GM12892 (cell line): ENCODE measurements at regions not wholly inside any gene's neighbourhood (a gene's known extent, or its start where the extent isn't known, plus 50 kb on each side); places are given as distances from the start of the nearest gene placed in this dataset.

Source experiments
- DNase-seq: peaks from one replicate; pipeline ENCODE4 v3.0.0; 2011; ENCODE audit not compliant: insufficient read length
- FAIRE-seq: peaks from 2 replicates; lab custom pipeline; 2011; peaks lifted over from hg19 to GRCh38; lab: Jason Lieb, UNC
- POLR2A ChIP-seq: IDR thresholded peaks from 2 replicates; pipeline ENCODE4 v1.6.1; 2011; ENCODE audit warnings: low read depth, low read length, control low read depth
- POLR2AphosphoS5 ChIP-seq: IDR thresholded peaks from 2 replicates; pipeline ENCODE4 v1.6.1; 2011; ENCODE audit warnings: low read depth, low read length, control low read depth
- TAF1 ChIP-seq: IDR thresholded peaks from 2 replicates; pipeline ENCODE4 v1.6.1; 2011; ENCODE audit warnings: low read depth, mild to moderate bottlenecking, control low read depth, low read length, borderline replicate concordance

DNA sequence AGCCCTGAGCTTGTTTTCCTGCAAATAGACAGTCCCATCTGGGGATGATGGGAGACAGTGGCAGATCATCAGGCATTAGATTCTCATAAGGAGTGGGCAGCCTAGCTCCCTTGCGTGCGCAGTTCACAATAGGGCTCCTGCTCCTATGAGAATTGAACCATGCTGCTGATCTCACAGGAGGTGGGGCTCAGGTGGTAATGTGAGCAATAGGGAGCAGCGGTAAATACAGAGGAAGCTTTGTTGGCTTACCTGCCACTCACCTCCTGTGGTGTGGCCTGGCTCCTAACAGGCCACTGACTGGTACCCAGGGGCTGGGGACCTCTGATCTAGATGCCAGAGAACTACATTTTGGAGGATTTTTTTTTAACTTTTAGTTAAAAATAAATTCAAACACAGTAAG lies 434.8 kb upstream of the MKI67 start:
- DNase-seq (no peak), FAIRE-seq (no peak)
- no peak for TF ChIP-seq POLR2AphosphoS5
- no peak for TF ChIP-seq TAF1
- TF ChIP-seq POLR2A, result no peak

DNA sequence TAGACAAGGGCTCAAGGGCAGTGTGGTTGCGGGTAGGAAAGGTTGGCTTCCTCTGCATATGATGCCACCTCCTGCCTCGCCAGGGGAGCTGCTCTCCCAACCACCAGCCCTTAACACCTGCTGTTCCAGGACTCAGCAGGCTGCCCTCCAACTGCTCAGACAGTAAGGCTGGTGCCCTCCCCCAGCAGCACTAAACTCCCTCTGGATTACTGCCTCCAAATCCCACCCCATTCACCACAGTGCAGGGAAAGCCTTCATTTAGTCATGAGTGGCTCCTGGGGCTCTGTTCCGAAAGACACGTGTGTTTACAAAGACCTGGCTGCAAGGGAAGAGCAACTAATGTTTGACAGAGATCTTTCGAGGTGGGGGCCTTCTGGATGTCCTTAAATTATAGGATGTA lies 437.2 kb upstream of the MKI67 start:
- no peak for DNase-seq
- FAIRE-seq, result no peak
- TF ChIP-seq POLR2A (no peak), TAF1 (no peak), POLR2AphosphoS5 (no peak)

DNA sequence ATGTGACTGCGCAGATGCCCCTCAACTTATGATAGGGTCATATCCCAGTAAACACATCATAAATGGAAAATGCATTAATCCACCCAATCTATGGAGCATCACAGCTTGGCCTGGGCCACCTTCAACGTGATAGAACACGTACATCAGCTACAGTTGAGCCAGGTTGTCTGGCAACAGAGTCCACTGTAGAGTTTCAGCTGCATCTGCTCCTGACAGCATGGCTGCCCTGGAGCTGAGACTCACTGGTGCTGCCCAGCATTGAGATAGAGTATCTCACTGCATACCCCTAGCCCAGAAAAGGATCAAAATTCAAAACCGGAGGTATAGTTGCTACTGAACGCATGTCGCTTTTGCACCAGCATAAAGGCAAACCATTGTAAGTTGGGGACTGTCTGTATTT lies 437.7 kb upstream of the MKI67 start:
- no peak for TF ChIP-seq POLR2A
- TF ChIP-seq POLR2AphosphoS5, result no peak
- no peak for TF ChIP-seq TAF1
- DNase-seq (no peak), FAIRE-seq (no peak)

DNA sequence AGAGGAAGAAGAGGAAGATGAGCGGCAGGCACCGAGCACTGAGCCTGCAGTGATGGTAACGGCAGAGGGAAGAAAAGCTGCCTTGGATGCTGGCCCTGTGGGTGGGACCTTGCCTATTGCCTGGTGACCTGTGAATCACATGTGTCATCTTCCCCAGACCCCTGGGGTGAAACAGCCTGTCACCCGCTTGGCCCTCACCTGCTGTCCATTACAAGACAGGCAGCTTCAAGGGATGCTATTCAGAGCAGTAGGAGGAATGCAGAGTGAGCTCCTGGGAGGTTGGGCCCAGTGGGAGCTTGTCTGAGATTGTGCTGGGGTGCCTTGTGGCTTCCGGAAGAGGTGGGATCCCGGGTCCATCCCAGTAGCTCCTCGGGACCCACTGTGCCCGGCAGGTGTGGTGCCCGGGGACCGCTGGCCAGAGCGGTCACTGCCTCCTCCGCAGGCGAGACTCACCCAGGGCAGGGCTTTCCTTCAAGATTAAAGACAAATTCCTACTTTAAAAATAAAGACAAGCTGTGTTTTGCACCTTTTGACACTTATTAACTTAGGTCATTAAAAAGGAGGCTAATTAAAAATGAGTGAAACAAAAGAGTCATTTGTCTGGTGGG lies 440.2 kb upstream of the MKI67 start:
- DNase-seq (no peak), FAIRE-seq (no peak)
- TF ChIP-seq TAF1, result no peak
- no peak for TF ChIP-seq POLR2A

DNA sequence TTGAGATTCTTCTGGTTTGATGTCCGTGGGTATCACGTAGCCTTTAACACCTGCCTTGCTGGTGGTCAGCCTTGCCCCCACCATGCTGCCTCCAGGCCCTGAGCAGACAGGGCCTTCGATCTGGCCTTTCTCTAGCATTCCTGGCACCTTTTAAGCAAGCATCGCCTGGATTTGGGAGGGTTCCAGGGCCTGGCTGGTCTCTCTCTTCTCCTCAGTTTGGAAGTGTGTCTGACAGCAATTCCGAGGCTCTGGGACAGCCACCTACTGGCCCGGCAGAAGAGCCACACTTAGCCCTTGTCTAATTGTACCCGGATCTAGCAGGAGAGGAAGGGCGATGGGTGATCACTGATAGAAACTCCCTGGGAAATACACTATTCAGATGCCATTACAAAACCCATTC lies 441.3 kb upstream of the MKI67 start:
- no peak for FAIRE-seq
- no peak for TF ChIP-seq TAF1
- no peak for TF ChIP-seq POLR2AphosphoS5
- TF ChIP-seq POLR2A, result no peak
- no peak for DNase-seq

DNA sequence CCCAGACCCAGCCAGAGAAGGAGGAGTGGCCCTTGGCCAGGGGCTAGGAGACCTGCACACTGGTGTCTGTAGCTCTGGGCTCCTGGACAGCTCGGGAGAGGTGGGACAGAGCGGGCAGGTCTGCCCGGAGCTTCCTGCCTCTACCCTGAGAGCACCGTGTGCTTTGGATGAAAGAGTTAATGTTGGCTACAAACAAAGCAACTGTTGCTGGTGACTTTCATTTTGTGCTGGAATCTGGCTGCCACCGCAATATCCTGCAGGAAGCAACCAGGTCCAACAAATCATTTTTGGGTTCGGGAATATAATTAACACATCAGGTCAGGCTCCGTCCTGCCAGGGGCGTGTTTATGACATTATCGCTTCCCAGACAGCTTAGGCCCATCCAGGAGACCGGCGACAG lies 441.8 kb upstream of the MKI67 start:
- FAIRE-seq (no peak), DNase-seq (no peak)
- TF ChIP-seq POLR2A, result no peak
- TF ChIP-seq TAF1, result no peak
- TF ChIP-seq POLR2AphosphoS5, result no peak

DNA sequence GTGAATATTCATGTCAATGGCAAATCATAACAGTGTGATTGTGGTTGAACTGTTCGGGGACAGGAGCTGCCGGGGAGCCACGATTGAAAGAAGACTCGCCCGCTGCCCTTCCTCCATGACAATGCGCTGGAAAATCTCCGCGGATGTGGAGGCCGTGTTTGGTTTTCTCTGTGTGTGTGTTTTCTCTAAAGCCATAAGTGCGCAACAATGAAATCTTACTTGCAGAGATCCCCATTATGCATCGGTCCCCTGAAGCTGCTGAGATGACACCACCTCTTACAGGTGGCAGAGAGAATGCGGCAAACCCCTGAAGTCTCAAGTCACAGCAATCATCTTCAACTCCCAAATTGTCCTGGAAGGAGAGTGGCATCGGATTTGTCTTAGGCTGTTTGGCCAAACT lies 442.3 kb upstream of the MKI67 start:
- FAIRE-seq (no peak), DNase-seq (no peak)
- TF ChIP-seq POLR2AphosphoS5, result no peak

DNA sequence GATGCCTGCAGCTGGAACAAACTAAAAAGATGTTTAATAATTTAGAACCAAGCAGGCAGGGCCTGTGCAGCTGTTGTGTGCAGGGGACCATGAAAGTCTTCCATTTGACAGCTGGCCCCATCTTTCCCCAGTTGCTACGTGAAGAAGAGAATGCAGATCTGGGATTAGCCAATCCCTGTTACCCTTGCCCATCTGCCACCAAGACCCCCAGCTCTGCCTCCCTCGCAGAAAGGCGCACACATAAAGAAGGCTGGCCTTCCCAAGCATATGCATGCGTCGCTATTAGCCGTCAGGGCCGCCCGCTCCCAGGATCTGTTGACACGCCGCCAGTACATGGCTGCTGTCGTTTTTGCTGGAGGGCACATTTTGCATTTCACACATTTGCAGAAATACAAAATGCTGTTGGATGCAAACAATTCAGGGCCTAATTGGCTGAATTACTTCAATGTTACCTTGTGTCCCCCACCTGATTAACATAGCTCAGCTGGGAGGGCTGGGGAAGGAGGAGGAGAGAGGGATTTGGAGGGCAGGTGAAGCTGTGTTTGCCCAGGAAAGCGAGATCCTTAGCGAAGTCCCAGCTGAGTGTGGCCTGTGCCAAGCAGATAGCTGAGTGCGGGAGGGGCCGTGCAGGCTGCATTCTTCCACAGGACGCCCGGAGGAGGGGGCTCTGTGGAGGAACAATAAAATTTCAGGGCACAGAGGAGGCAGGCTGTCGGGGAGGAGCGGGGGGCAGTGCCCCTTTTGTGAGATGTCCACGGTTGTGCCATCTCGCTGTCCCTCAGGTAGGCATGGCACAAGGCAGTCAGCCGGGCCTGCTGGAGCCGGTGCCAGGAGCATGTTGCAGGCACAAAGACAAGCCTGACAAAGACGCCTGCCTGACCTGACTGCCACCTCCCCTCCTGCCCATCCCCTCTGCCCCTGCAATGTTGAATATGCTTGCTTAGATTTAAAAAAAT lies 443.0 kb upstream of the MKI67 start:
- TF ChIP-seq POLR2AphosphoS5 (no peak), TAF1 (no peak), POLR2A (no peak)
- DNase-seq, result no peak
- FAIRE-seq, result no peak

DNA sequence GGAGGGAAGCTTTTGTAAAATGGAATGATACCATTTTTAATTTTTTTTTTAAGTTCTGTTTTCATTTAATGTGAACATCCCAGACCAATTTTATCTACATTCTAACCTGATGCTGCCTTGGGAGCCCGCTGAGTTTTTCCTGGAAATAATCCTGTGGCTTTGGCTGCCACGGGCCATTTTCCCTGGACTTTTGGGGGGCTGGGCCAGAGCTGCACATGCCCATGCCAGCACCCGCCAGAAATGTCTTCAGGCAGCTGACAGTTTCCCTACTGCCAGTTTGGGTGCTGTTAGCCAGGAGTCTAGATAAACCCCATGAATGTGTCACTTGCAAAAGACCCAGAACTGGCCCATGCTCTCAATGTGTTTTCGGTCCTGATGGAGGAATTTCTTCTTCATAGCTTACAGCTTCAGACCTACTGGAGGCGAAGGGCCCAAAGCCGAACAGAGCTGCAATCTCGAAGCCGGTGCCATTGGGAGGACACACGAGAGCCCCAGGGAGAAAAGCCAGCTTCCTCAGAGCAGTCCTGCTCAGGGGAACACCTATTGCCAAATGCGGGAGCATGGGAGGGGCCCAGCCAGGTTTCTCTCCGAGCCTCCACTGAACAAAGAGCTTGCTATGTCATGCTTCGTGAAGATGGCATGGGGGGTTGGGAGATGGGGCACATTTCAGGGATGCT lies 444.2 kb upstream of the MKI67 start:
- TF ChIP-seq TAF1 (no peak), POLR2A (no peak), POLR2AphosphoS5 (no peak)
- FAIRE-seq, result no peak
- no peak for DNase-seq

DNA sequence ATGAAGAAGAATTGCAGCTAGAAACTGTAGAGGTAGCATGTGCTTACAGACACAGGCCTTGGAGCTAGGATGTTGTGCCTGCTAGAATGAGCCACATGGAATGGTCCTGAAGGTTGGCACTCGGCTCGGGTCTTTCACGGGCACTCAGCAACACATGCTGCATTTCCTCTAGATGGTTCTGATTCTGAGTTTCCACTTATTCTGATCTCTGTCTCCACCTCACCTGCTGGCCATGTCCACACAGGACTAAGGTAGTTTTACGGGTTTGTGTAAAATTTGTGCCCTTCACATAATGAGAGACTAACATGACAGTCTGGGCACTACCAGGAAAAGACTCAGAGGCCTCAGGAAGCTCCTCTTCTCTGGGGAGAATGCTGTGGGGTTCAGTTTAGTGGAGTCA lies 444.8 kb upstream of the MKI67 start:
- FAIRE-seq, result no peak
- TF ChIP-seq POLR2AphosphoS5 (no peak), POLR2A (no peak), TAF1 (no peak)
- no peak for DNase-seq

DNA sequence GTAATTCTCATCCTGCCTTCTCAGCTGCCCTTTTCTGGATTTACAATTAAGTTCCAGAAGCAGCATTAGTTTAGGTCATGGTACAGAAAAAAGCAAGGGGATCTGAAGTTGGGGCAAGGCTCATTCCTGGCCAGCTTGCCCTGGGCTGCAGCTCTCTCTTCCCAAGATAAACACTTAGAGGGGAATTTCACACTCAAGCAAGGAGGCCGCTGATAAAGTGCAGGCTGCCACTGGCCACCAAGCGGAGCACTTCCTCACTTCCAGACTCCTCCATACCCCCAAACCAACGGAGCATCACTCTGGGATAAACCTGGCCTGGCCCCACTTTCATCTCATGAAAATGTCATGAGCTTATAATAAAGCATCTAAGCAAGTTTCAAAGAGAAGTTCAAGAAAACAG lies 445.5 kb upstream of the MKI67 start:
- DNase-seq (no peak), FAIRE-seq (no peak)
- no peak for TF ChIP-seq POLR2AphosphoS5
- no peak for TF ChIP-seq POLR2A
- no peak for TF ChIP-seq TAF1

DNA sequence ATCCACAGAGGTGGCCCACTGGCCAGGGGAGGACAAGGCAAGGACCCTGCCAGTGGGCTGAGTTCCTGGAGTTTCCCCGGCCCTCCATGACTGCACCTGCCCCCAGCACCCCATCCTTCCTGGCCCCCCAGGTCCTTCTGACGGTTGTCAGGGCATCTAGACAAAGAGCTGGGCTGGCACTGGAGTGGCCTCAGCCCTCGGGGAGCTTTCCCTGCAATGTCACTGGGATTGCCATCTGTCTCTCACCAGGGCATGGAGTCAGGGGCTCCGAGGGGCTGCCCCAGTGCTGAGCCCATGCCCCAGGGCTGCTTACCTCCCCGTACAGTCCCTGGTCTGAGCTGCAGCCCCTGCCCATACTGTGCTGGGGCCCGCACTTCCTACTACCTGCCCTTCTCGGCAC lies 446.5 kb upstream of the MKI67 start:
- DNase-seq (no peak), FAIRE-seq (no peak)
- TF ChIP-seq POLR2A (no peak), TAF1 (no peak), POLR2AphosphoS5 (no peak)
